Activated CD8-positive, alpha-beta T cell treated with anti-CD3 and anti-CD28 coated beads for 36 hours (primary cell): ENCODE measurements at regions not wholly inside any gene's neighbourhood (a gene's known extent, or its start where the extent isn't known, plus 50 kb on each side); places are given as distances from the start of the nearest gene placed in this dataset.

ENCODE experiments used
- ATAC-seq: fragments of 200-7000 bp; cut with Tn5 transposase; one replicate; pipeline ENCODE4 v1.10.0; 2021; ENCODE audit warnings: mild to moderate bottlenecking, moderate library complexity
- CTCF ChIA-PET: fragments of 350-600 bp; sonication (Branson Sonifier 250); formaldehyde crosslinking; loops from one replicate; lab custom pipeline; 2021; ENCODE audit warnings: antibody characterized with exemption; lab: Charles Lee
- POLR2A ChIA-PET: fragments of 350-600 bp; sonication (Branson Sonifier 250); formaldehyde crosslinking; loops from one replicate; lab custom pipeline; 2021; ENCODE audit warnings: antibody characterized with exemption; lab: Charles Lee
- DNase-seq: peaks from one replicate; pipeline ENCODE4 v3.0.0-alpha.2; 2020
- H3K27ac Mint-ChIP-seq: one replicate; pipeline ENCODE4 v1.8.0; 2021; ENCODE audit warnings: mild to moderate bottlenecking, mixed read lengths
- H3K27me3 Mint-ChIP-seq: one replicate; pipeline ENCODE4 v1.8.0; 2021; ENCODE audit warnings: mixed read lengths
- H3K36me3 Mint-ChIP-seq: one replicate; pipeline ENCODE4 v1.8.0; 2021; ENCODE audit warnings: low read depth, mixed read lengths
- H3K4me1 Mint-ChIP-seq: one replicate; pipeline ENCODE4 v1.8.0; 2021; ENCODE audit warnings: low read depth, mixed read lengths
- H3K4me3 Mint-ChIP-seq: one replicate; pipeline ENCODE4 v1.8.0; 2021; ENCODE audit warnings: mild to moderate bottlenecking, moderate library complexity, mixed read lengths
- H3K9me3 Mint-ChIP-seq: one replicate; pipeline ENCODE4 v1.8.0; 2021; ENCODE audit warnings: mixed read lengths
- CTCF ChIP-seq: fragments of 200-600 bp; IDR thresholded peaks from one replicate; pipeline ENCODE4 v1.8.0; 2022; ENCODE audit warnings: antibody characterized with exemption, mild to moderate bottlenecking
- intact Hi-C: fragments of 100-400 bp; cut with micrococcal nuclease; formaldehyde crosslinking; loops from one replicate; pipeline ENCODE4 v1.10.0; 2022

- intact Hi-C loops: no loop called here
- Mint-ChIP-seq H3K9me3 (peaks cover 9% of the 10 kb centered on the region), H3K27me3 (no peaks in the 10 kb centered on the region), H3K4me1 (no peaks in the 10 kb centered on the region), H3K36me3 (no peaks in the 10 kb centered on the region), H3K4me3 (no peak overlapping the region), H3K27ac (no peak overlapping the region)
- ATAC-seq: no peak
- ChIA-PET POLR2A (no interaction called here), CTCF (no interaction called here)
- TF ChIP-seq CTCF: no peak
- no peak for DNase-seq
These were observed 1307.7 kb upstream of the LRRTM3 start for GRCh38 chr10:65618126-65618525.

- H3K27me3 Mint-ChIP-seq: no peaks in the 10 kb centered on the region
- H3K4me1 Mint-ChIP-seq: no peaks in the 10 kb centered on the region
- ChIA-PET POLR2A (no interaction called here), CTCF (no interaction called here)
- TF ChIP-seq CTCF: no peak
- intact Hi-C loops: no loop called here
- peaks cover 4% of the 10 kb centered on the region for H3K9me3 Mint-ChIP-seq
- ATAC-seq (no peak), DNase-seq (no peak)
- no peak overlapping the region for H3K4me3 Mint-ChIP-seq
- no peak overlapping the region for H3K27ac Mint-ChIP-seq
- H3K36me3 Mint-ChIP-seq: no peaks in the 10 kb centered on the region
These were observed 1305.3 kb upstream of the LRRTM3 start for GRCh38 chr10:65620404-65621048.

- CTCF ChIA-PET: no interaction called here
- POLR2A ChIA-PET: no interaction called here
- no peak overlapping the region for H3K27ac Mint-ChIP-seq
- TF ChIP-seq CTCF: no peak
- intact Hi-C loops: no loop called here
- DNase-seq: no peak
- H3K4me1 Mint-ChIP-seq: no peaks in the 10 kb centered on the region
- ATAC-seq: no peak
- no peaks in the 10 kb centered on the region for H3K36me3 Mint-ChIP-seq
- no peaks in the 10 kb centered on the region for H3K27me3 Mint-ChIP-seq
- H3K9me3 Mint-ChIP-seq: peaks cover 3% of the 10 kb centered on the region
- no peak overlapping the region for H3K4me3 Mint-ChIP-seq
These were observed 1303.2 kb upstream of the LRRTM3 start for GRCh38 chr10:65622608-65623007.

GRCh38 chr10:65628493-65629139, 1297.2 kb upstream of the LRRTM3 start:
- Mint-ChIP-seq H3K27me3 (no peaks in the 10 kb centered on the region), H3K4me1 (no peaks in the 10 kb centered on the region), H3K9me3 (peaks cover 13% of the 10 kb centered on the region), H3K4me3 (no peak overlapping the region), H3K36me3 (no peaks in the 10 kb centered on the region), H3K27ac (no peak overlapping the region)
- ATAC-seq (no peak), DNase-seq (no peak)
- CTCF ChIA-PET: no interaction called here
- intact Hi-C loops: no loop called here
- POLR2A ChIA-PET: no interaction called here
- no peak for TF ChIP-seq CTCF

GRCh38 chr10:65660006-65660405, 1265.8 kb upstream of the LRRTM3 start:
- no peaks in the 10 kb centered on the region for H3K36me3 Mint-ChIP-seq
- no peak for DNase-seq
- H3K27me3 Mint-ChIP-seq: no peaks in the 10 kb centered on the region
- intact Hi-C loops: no loop called here
- POLR2A ChIA-PET: no interaction called here
- ATAC-seq: no peak
- H3K4me1 Mint-ChIP-seq: no peaks in the 10 kb centered on the region
- peaks cover 10% of the 10 kb centered on the region for H3K9me3 Mint-ChIP-seq
- CTCF ChIA-PET: no interaction called here
- no peak overlapping the region for H3K27ac Mint-ChIP-seq
- no peak overlapping the region for H3K4me3 Mint-ChIP-seq
- TF ChIP-seq CTCF: no peak
